ENCODE measurements at regions not wholly inside any gene's neighbourhood (a gene's known extent, or its start where the extent isn't known, plus 50 kb on each side); places are given as distances from the start of the nearest gene placed in this dataset.

GRCh38 chr12:30048371-30048770 lies 264.6 kb upstream of the TMTC1 start:
- no peak overlapping the region for H3K27ac Mint-ChIP-seq

GRCh38 chr12:30047516-30048254 lies 263.9 kb upstream of the TMTC1 start:
- DNase-seq = no peak
- H3K9me3 Mint-ChIP-seq = no peaks in the 10 kb centered on the region
- TF ChIP-seq CTCF (IDR thresholded peaks at IDR 0.05) = no peak
- no peaks in the 10 kb centered on the region for H3K27me3 Mint-ChIP-seq (ENCODE audit: low read depth, poor library complexity)
- no peak overlapping the region for H3K27ac Mint-ChIP-seq
- H3K4me1 Mint-ChIP-seq = no peaks in the 10 kb centered on the region
- H3K4me3 Mint-ChIP-seq = no peak overlapping the region
- no peaks in the 10 kb centered on the region for H3K36me3 Mint-ChIP-seq (ENCODE audit: low read depth)

More at GRCh38 chr12:30048371-30048770, 264.6 kb upstream of the TMTC1 start:
- no peak overlapping the region for H3K4me3 Mint-ChIP-seq
- no peaks in the 10 kb centered on the region for H3K36me3 Mint-ChIP-seq (ENCODE audit: low read depth)
- H3K9me3 Mint-ChIP-seq = no peaks in the 10 kb centered on the region
- DNase-seq = no peak
- H3K4me1 Mint-ChIP-seq = no peaks in the 10 kb centered on the region
- TF ChIP-seq CTCF (IDR thresholded peaks at IDR 0.05) = no peak
- no peaks in the 10 kb centered on the region for H3K27me3 Mint-ChIP-seq (ENCODE audit: low read depth, poor library complexity)

GRCh38 chr12:30046376-30046775 lies 262.6 kb upstream of the TMTC1 start:
- Mint-ChIP-seq H3K4me3 (no peak overlapping the region), H3K27ac (no peak overlapping the region), H3K4me1 (no peaks in the 10 kb centered on the region), H3K36me3 (ENCODE audit: low read depth) (no peaks in the 10 kb centered on the region), H3K9me3 (no peaks in the 10 kb centered on the region), H3K27me3 (ENCODE audit: low read depth, poor library complexity) (no peaks in the 10 kb centered on the region)
- TF ChIP-seq CTCF (IDR thresholded peaks at IDR 0.05) = no peak
- no peak for DNase-seq

GRCh38 chr12:30045171-30045570 lies 261.4 kb upstream of the TMTC1 start:
- no peaks in the 10 kb centered on the region for H3K4me1 Mint-ChIP-seq
- H3K36me3 Mint-ChIP-seq (ENCODE audit: low read depth) = no peaks in the 10 kb centered on the region
- H3K27ac Mint-ChIP-seq = no peak overlapping the region
- no peaks in the 10 kb centered on the region for H3K9me3 Mint-ChIP-seq
- H3K27me3 Mint-ChIP-seq (ENCODE audit: low read depth, poor library complexity) = peaks cover 2% of the 10 kb centered on the region
- no peak overlapping the region for H3K4me3 Mint-ChIP-seq
- TF ChIP-seq CTCF (IDR thresholded peaks at IDR 0.05) = no peak
- no peak for DNase-seq

- Mint-ChIP-seq H3K9me3 (peaks cover 1% of the 10 kb centered on the region), H3K27ac (no peak overlapping the region), H3K27me3 (ENCODE audit: low read depth, poor library complexity) (peaks cover 4% of the 10 kb centered on the region), H3K4me1 (no peaks in the 10 kb centered on the region), H3K36me3 (ENCODE audit: low read depth) (no peaks in the 10 kb centered on the region), H3K4me3 (no peak overlapping the region)
- no peak for TF ChIP-seq CTCF (IDR thresholded peaks at IDR 0.05)
- no peak for DNase-seq
These were observed 260.5 kb upstream of the TMTC1 start for GRCh38 chr12:30044206-30044605.

Data from nephron progenitor cell (in vitro differentiated cells).